Keratinocyte (primary cell): ENCODE measurements at regions not wholly inside any gene's neighbourhood (a gene's known extent, or its start where the extent isn't known, plus 50 kb on each side); places are given as distances from the start of the nearest gene placed in this dataset.

Source experiments
- DNase-seq: peaks from one replicate; pipeline ENCODE4 v3.0.0-alpha.2; 2011; ENCODE audit warnings: low read depth, missing footprints, low spot score
- FAIRE-seq: peaks from 2 replicates; lab custom pipeline; 2011; peaks lifted over from hg19 to GRCh38; lab: Jason Lieb, UNC
- H2AFZ ChIP-seq: 2 replicates; pipeline ENCODE4 v1.6.0; 2012; ENCODE audit warnings: low read length, control low read depth, inconsistent platforms; ENCODE audit not compliant: control insufficient read depth
- H3K27ac ChIP-seq: 2 replicates; pipeline ENCODE4 v1.5.1; 2011; ENCODE audit warnings: low read length; ENCODE audit not compliant: control insufficient read depth, insufficient read depth
- H3K27me3 ChIP-seq: 3 replicates; pipeline ENCODE4 v1.6.0; 2011; ENCODE audit warnings: low read length; ENCODE audit not compliant: control insufficient read depth, insufficient read depth; ENCODE audit errors: extremely low read depth
- H3K36me3 ChIP-seq, 2 experiments: 2 replicates in 1 of 2; 3 replicates in 1 of 2; pipeline ENCODE4 v1.5.1; 2011; ENCODE audit warnings: low read length in 2 of 2, mild to moderate bottlenecking in 1 of 2; ENCODE audit not compliant: control insufficient read depth in 2 of 2, insufficient read depth in 2 of 2; ENCODE audit errors: extremely low read depth in 1 of 2
- H3K4me1 ChIP-seq: 3 replicates; pipeline ENCODE4 v1.5.1; 2011; ENCODE audit warnings: low read length; ENCODE audit not compliant: control insufficient read depth, insufficient read depth; ENCODE audit errors: extremely low read depth
- H3K4me2 ChIP-seq: 3 replicates; pipeline ENCODE4 v1.6.0; 2011; ENCODE audit warnings: low read depth, low read length; ENCODE audit not compliant: control insufficient read depth, insufficient read depth; ENCODE audit errors: extremely low read depth
- H3K4me3 ChIP-seq, 3 experiments: fragments of 200-600 bp in 1 of 3; sonication (generic) in 1 of 3; 2 replicates in 2 of 3; 3 replicates in 1 of 3; pipeline ENCODE4 v1.5.1; 2011 to 2016; ENCODE audit warnings: low read length in 3 of 3, mild to moderate bottlenecking in 3 of 3, control low read depth in 2 of 3, inconsistent platforms in 1 of 3, low read depth in 1 of 3, mixed read lengths in 1 of 3, mixed run types in 1 of 3, moderate library complexity in 1 of 3; ENCODE audit not compliant: control insufficient read depth in 2 of 3, insufficient read depth in 2 of 3; ENCODE audit errors: extremely low read depth in 1 of 3
- H3K79me2 ChIP-seq: 2 replicates; pipeline ENCODE4 v1.6.0; 2012; ENCODE audit warnings: low read length; ENCODE audit not compliant: control insufficient read depth, insufficient read depth
- H3K9ac ChIP-seq: 3 replicates; pipeline ENCODE4 v1.6.0; 2011; ENCODE audit warnings: low read length; ENCODE audit not compliant: control insufficient read depth, insufficient read depth; ENCODE audit errors: extremely low read depth
- H3K9me1 ChIP-seq: 3 replicates; pipeline ENCODE4 v1.6.0; 2011; ENCODE audit warnings: low read length; ENCODE audit not compliant: control insufficient read depth, insufficient read depth; ENCODE audit errors: extremely low read depth
- H3K9me3 ChIP-seq: 2 replicates; pipeline ENCODE4 v1.5.1; 2012; ENCODE audit warnings: low read depth, low read length; ENCODE audit not compliant: control insufficient read depth
- H4K20me1 ChIP-seq: 3 replicates; pipeline ENCODE4 v1.6.0; 2011; ENCODE audit warnings: low read length; ENCODE audit not compliant: control insufficient read depth, insufficient read depth; ENCODE audit errors: extremely low read depth
- EZH2 ChIP-seq: IDR thresholded peaks from one replicate; pipeline ENCODE4 v1.6.1; 2012; ENCODE audit warnings: inconsistent platforms, mild to moderate bottlenecking, low read length, moderate library complexity
- dilution Hi-C: fragments of 300-500 bp; cut with MboI; formaldehyde crosslinking; loops from one replicate; pipeline ENCODE4 v1.7.0; 2020; ENCODE audit warnings: low sequenced_read_pairs; ENCODE audit not compliant: extremely low pct_ligation_motif_present
- TF ChIP-seq, protein P1 (sequence below), 3 experiments: IDR thresholded peaks in 1 of 3; conservative IDR thresholded peaks in 1 of 3; optimal IDR thresholded peaks in 1 of 3; 2 replicates in 2 of 3; 3 replicates in 1 of 3; pipeline versions ENCODE3 to v1.5.1; 2011; ENCODE audit warnings: low read length in 3 of 3, mild to moderate bottlenecking in 3 of 3, moderate library complexity in 2 of 3, control low read depth in 1 of 3, inconsistent platforms in 1 of 3; ENCODE audit not compliant: insufficient read depth in 2 of 3; ENCODE audit errors: extremely low read depth in 1 of 3

DNA sequence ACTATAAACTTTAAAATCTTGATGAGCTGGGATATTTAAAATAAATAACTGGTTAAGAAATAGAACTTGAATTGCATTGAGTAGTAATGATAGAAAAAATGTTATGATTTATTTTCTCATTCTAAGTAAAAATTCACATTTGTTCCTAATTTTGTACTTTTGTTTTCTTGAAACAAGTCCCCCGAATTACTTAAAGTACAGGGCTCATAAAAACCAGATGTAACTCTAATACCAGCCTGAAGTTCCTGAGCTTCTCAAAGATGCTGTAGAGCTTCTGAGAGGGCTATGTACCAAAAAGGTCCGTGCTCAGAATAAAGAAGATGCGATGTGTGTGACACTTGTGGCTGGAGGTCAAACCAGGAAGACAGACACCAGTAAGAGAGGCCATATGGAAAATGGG lies 116.1 kb upstream of the TACR1 start:
- TF ChIP-seq, protein P1, sequence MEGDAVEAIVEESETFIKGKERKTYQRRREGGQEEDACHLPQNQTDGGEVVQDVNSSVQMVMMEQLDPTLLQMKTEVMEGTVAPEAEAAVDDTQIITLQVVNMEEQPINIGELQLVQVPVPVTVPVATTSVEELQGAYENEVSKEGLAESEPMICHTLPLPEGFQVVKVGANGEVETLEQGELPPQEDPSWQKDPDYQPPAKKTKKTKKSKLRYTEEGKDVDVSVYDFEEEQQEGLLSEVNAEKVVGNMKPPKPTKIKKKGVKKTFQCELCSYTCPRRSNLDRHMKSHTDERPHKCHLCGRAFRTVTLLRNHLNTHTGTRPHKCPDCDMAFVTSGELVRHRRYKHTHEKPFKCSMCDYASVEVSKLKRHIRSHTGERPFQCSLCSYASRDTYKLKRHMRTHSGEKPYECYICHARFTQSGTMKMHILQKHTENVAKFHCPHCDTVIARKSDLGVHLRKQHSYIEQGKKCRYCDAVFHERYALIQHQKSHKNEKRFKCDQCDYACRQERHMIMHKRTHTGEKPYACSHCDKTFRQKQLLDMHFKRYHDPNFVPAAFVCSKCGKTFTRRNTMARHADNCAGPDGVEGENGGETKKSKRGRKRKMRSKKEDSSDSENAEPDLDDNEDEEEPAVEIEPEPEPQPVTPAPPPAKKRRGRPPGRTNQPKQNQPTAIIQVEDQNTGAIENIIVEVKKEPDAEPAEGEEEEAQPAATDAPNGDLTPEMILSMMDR (optimal IDR thresholded peaks at IDR 0.05 in 1 of 3, IDR thresholded peaks at IDR 0.05 in 1 of 3, conservative IDR thresholded peaks at IDR 0.05 in 1 of 3; ENCODE audit: extremely low read depth in 1 of 3, insufficient read depth in 2 of 3, low read length in 3 of 3): no peak
- TF ChIP-seq EZH2: no peak
- Histone ChIP-seq H3K27me3 (peaks cover 5% of the 10 kb centered on the region), H3K4me3 (no peak overlapping the region), H3K36me3 (no peaks in the 10 kb centered on the region), H3K9me3 (no peaks in the 10 kb centered on the region), H3K9ac (no peak overlapping the region), H2AFZ (no peak overlapping the region), H3K79me2 (no peaks in the 10 kb centered on the region), H3K27ac (no peak overlapping the region), H4K20me1 (no peaks in the 10 kb centered on the region), H3K9me1 (no peaks in the 10 kb centered on the region), H3K4me1 (no peaks in the 10 kb centered on the region), H3K4me2 (no peak overlapping the region)
- dilution Hi-C loops: no loop called here
- no peak for DNase-seq
- no peak for FAIRE-seq

DNA sequence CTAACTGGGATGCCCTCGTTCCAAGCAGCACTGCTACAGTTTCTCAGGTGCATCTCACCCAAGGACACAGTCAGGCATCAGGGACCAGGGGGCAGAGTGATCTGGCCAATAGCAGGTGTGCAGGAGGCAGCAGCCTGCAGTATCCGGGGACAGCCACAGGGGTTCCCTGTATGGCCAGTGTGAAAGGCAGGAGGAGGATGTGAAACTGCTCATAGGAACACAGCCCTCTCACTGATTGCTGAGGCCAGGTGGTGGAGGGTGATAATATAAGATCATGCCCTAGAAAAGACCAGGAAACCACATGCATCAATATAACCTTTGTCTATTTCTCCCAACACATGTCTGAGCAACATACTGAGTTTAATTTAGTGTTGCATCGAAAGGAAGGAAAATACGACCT lies 112.7 kb upstream of the TACR1 start:
- dilution Hi-C loops: no loop called here
- FAIRE-seq (no peak), DNase-seq (no peak)
- H3K9me1 ChIP-seq: no peaks in the 10 kb centered on the region
- no peak overlapping the region for H3K27ac ChIP-seq
- H3K9ac ChIP-seq: no peak overlapping the region
- H3K36me3 ChIP-seq: no peaks in the 10 kb centered on the region
- no peak overlapping the region for H3K4me3 ChIP-seq
- peaks cover 9% of the 10 kb centered on the region for H3K4me1 ChIP-seq
- H3K4me2 ChIP-seq: no peak overlapping the region
- TF ChIP-seq, protein P1 (optimal IDR thresholded peaks at IDR 0.05 in 1 of 3, IDR thresholded peaks at IDR 0.05 in 1 of 3, conservative IDR thresholded peaks at IDR 0.05 in 1 of 3; ENCODE audit: extremely low read depth in 1 of 3, insufficient read depth in 2 of 3, low read length in 3 of 3): peak in 2 of 3 experiments; percentile 18 to 33
- TF ChIP-seq EZH2: no peak
- H3K9me3 ChIP-seq: no peaks in the 10 kb centered on the region
- no peak overlapping the region for H2AFZ ChIP-seq
- peaks cover 5% of the 10 kb centered on the region for H3K27me3 ChIP-seq
- H3K79me2 ChIP-seq: no peaks in the 10 kb centered on the region
- H4K20me1 ChIP-seq: no peaks in the 10 kb centered on the region
